ENCODE measurements at regions not wholly inside any gene's neighbourhood (a gene's known extent, or its start where the extent isn't known, plus 50 kb on each side); places are given as distances from the start of the nearest gene placed in this dataset.

GRCh38 chr1:157460381-157460780 lies 91.9 kb downstream of the FCRL5 start:
- H3K27me3 ChIP-seq (ENCODE audit: insufficient read depth, low read length) = no peaks in the 10 kb centered on the region
- H2BK12ac ChIP-seq (ENCODE audit: low read length) = no peak overlapping the region
- no peaks in the 10 kb centered on the region for H3K4me1 ChIP-seq (ENCODE audit: control insufficient read depth in 1 of 2, insufficient read depth in 2 of 2, low read length in 2 of 2)
- no peak overlapping the region for H2AK5ac ChIP-seq (ENCODE audit: low read length)
- H4K8ac ChIP-seq (ENCODE audit: low read depth, low read length) = no peak overlapping the region
- no peak overlapping the region for H3K4me3 ChIP-seq (ENCODE audit: low read depth, low read length)
- no peak overlapping the region for H3K23ac ChIP-seq (ENCODE audit: low read length)
- H3K18ac ChIP-seq (ENCODE audit: low read length) = no peak overlapping the region
- no peak overlapping the region for H4K12ac ChIP-seq (ENCODE audit: low read depth, low read length)
- no peak overlapping the region for H3K14ac ChIP-seq (ENCODE audit: low read length)
- no peak overlapping the region for H3K4me2 ChIP-seq (ENCODE audit: low read length)
- H4K91ac ChIP-seq (ENCODE audit: low read depth, low read length) = no peak overlapping the region
- no peak overlapping the region for H3K4ac ChIP-seq (ENCODE audit: low read depth, low read length)
- no peak overlapping the region for H3K9ac ChIP-seq (ENCODE audit: low read length)
- no peaks in the 10 kb centered on the region for H3K79me1 ChIP-seq (ENCODE audit: low read length)
- H3K9me3 ChIP-seq (ENCODE audit: insufficient read depth, low read depth, low read length) = no peaks in the 10 kb centered on the region
- no peaks in the 10 kb centered on the region for H3K36me3 ChIP-seq (ENCODE audit: control insufficient read depth in 1 of 2, insufficient read depth in 2 of 2, low read length in 2 of 2)
- no peak overlapping the region for H2AFZ ChIP-seq (ENCODE audit: insufficient read depth, low read length, poor library complexity)
- no peaks in the 10 kb centered on the region for H3K79me2 ChIP-seq (ENCODE audit: control insufficient read depth, insufficient read depth, low read length, poor library complexity)
- no CpG with 5 or more reads among the region's 1 CpG for WGBS (ENCODE audit: extremely low coverage, insufficient coverage, insufficient read length)
- no peak for DNase-seq
- H2BK5ac ChIP-seq (ENCODE audit: low read depth, low read length, poor library complexity) = no peak overlapping the region
- no peak overlapping the region for H3K27ac ChIP-seq (ENCODE audit: low read depth, low read length)
- no peak overlapping the region for H2BK120ac ChIP-seq (ENCODE audit: insufficient read depth, low read length, poor library complexity)

GRCh38 chr1:157457279-157457678 lies 95.0 kb downstream of the FCRL5 start:
- Histone ChIP-seq H3K23ac (ENCODE audit: low read length) (no peak overlapping the region), H2BK5ac (ENCODE audit: low read depth, low read length, poor library complexity) (no peak overlapping the region), H3K79me2 (ENCODE audit: control insufficient read depth, insufficient read depth, low read length, poor library complexity) (no peaks in the 10 kb centered on the region), H2BK12ac (ENCODE audit: low read length) (no peak overlapping the region), H3K36me3 (ENCODE audit: control insufficient read depth in 1 of 2, insufficient read depth in 2 of 2, low read length in 2 of 2) (no peaks in the 10 kb centered on the region), H3K9ac (ENCODE audit: low read length) (no peak overlapping the region), H2AFZ (ENCODE audit: insufficient read depth, low read length, poor library complexity) (no peak overlapping the region), H2BK120ac (ENCODE audit: insufficient read depth, low read length, poor library complexity) (no peak overlapping the region), H3K9me3 (ENCODE audit: insufficient read depth, low read depth, low read length) (peaks cover 2% of the 10 kb centered on the region), H3K4me2 (ENCODE audit: low read length) (no peak overlapping the region), H3K4me1 (ENCODE audit: control insufficient read depth in 1 of 2, insufficient read depth in 2 of 2, low read length in 2 of 2) (no peaks in the 10 kb centered on the region), H4K8ac (ENCODE audit: low read depth, low read length) (no peak overlapping the region), H3K27me3 (ENCODE audit: insufficient read depth, low read length) (no peaks in the 10 kb centered on the region), H3K18ac (ENCODE audit: low read length) (no peak overlapping the region), H3K14ac (ENCODE audit: low read length) (no peak overlapping the region), H2AK5ac (ENCODE audit: low read length) (no peak overlapping the region), H3K79me1 (ENCODE audit: low read length) (no peaks in the 10 kb centered on the region), H3K4me3 (ENCODE audit: low read depth, low read length) (no peak overlapping the region), H3K27ac (ENCODE audit: low read depth, low read length) (no peak overlapping the region), H4K12ac (ENCODE audit: low read depth, low read length) (no peak overlapping the region), H4K91ac (ENCODE audit: low read depth, low read length) (no peak overlapping the region), H3K4ac (ENCODE audit: low read depth, low read length) (no peak overlapping the region)
- no peak for DNase-seq
- no CpG with 5 or more reads among the region's 3 CpGs for WGBS (ENCODE audit: extremely low coverage, insufficient coverage, insufficient read length)

- Histone ChIP-seq H3K36me3 (ENCODE audit: control insufficient read depth in 1 of 2, insufficient read depth in 2 of 2, low read length in 2 of 2) (no peaks in the 10 kb centered on the region), H4K91ac (ENCODE audit: low read depth, low read length) (no peak overlapping the region), H2AFZ (ENCODE audit: insufficient read depth, low read length, poor library complexity) (no peak overlapping the region), H3K4ac (ENCODE audit: low read depth, low read length) (no peak overlapping the region), H3K4me1 (ENCODE audit: control insufficient read depth in 1 of 2, insufficient read depth in 2 of 2, low read length in 2 of 2) (no peaks in the 10 kb centered on the region), H3K27ac (ENCODE audit: low read depth, low read length) (no peak overlapping the region), H3K27me3 (ENCODE audit: insufficient read depth, low read length) (no peaks in the 10 kb centered on the region), H4K8ac (ENCODE audit: low read depth, low read length) (no peak overlapping the region), H4K12ac (ENCODE audit: low read depth, low read length) (no peak overlapping the region), H3K79me1 (ENCODE audit: low read length) (no peaks in the 10 kb centered on the region), H2BK5ac (ENCODE audit: low read depth, low read length, poor library complexity) (no peak overlapping the region), H3K14ac (ENCODE audit: low read length) (no peak overlapping the region), H3K23ac (ENCODE audit: low read length) (no peak overlapping the region), H2BK12ac (ENCODE audit: low read length) (no peak overlapping the region), H2BK120ac (ENCODE audit: insufficient read depth, low read length, poor library complexity) (no peak overlapping the region), H3K18ac (ENCODE audit: low read length) (no peak overlapping the region), H3K79me2 (ENCODE audit: control insufficient read depth, insufficient read depth, low read length, poor library complexity) (no peaks in the 10 kb centered on the region), H3K9ac (ENCODE audit: low read length) (no peak overlapping the region), H3K4me3 (ENCODE audit: low read depth, low read length) (no peak overlapping the region), H3K4me2 (ENCODE audit: low read length) (no peak overlapping the region), H2AK5ac (ENCODE audit: low read length) (no peak overlapping the region), H3K9me3 (ENCODE audit: insufficient read depth, low read depth, low read length) (peaks cover 2% of the 10 kb centered on the region)
- no CpG with 5 or more reads among the region's 1 CpG for WGBS (ENCODE audit: extremely low coverage, insufficient coverage, insufficient read length)
- no peak for DNase-seq
These were observed 97.0 kb downstream of the FCRL5 start for GRCh38 chr1:157455318-157455717.

- H2BK12ac ChIP-seq (ENCODE audit: low read length) = no peak overlapping the region
- H3K27ac ChIP-seq (ENCODE audit: low read depth, low read length) = no peak overlapping the region
- H3K4me1 ChIP-seq (ENCODE audit: control insufficient read depth in 1 of 2, insufficient read depth in 2 of 2, low read length in 2 of 2) = no peaks in the 10 kb centered on the region
- no peaks in the 10 kb centered on the region for H3K79me2 ChIP-seq (ENCODE audit: control insufficient read depth, insufficient read depth, low read length, poor library complexity)
- no peak overlapping the region for H3K14ac ChIP-seq (ENCODE audit: low read length)
- H3K79me1 ChIP-seq (ENCODE audit: low read length) = no peaks in the 10 kb centered on the region
- no peak overlapping the region for H3K18ac ChIP-seq (ENCODE audit: low read length)
- H4K8ac ChIP-seq (ENCODE audit: low read depth, low read length) = no peak overlapping the region
- no peaks in the 10 kb centered on the region for H3K27me3 ChIP-seq (ENCODE audit: insufficient read depth, low read length)
- peaks cover 2% of the 10 kb centered on the region for H3K9me3 ChIP-seq (ENCODE audit: insufficient read depth, low read depth, low read length)
- no peak overlapping the region for H2AFZ ChIP-seq (ENCODE audit: insufficient read depth, low read length, poor library complexity)
- no CpG with 5 or more reads among the region's 2 CpGs for WGBS (ENCODE audit: extremely low coverage, insufficient coverage, insufficient read length)
- no peak overlapping the region for H2BK5ac ChIP-seq (ENCODE audit: low read depth, low read length, poor library complexity)
- no peak overlapping the region for H3K23ac ChIP-seq (ENCODE audit: low read length)
- H4K91ac ChIP-seq (ENCODE audit: low read depth, low read length) = no peak overlapping the region
- no peak for DNase-seq
- H3K4ac ChIP-seq (ENCODE audit: low read depth, low read length) = no peak overlapping the region
- H2BK120ac ChIP-seq (ENCODE audit: insufficient read depth, low read length, poor library complexity) = no peak overlapping the region
- H4K12ac ChIP-seq (ENCODE audit: low read depth, low read length) = no peak overlapping the region
- H3K36me3 ChIP-seq (ENCODE audit: control insufficient read depth in 1 of 2, insufficient read depth in 2 of 2, low read length in 2 of 2) = no peaks in the 10 kb centered on the region
- H2AK5ac ChIP-seq (ENCODE audit: low read length) = no peak overlapping the region
- no peak overlapping the region for H3K9ac ChIP-seq (ENCODE audit: low read length)
- no peak overlapping the region for H3K4me2 ChIP-seq (ENCODE audit: low read length)
- no peak overlapping the region for H3K4me3 ChIP-seq (ENCODE audit: low read depth, low read length)
These were observed 102.2 kb downstream of the FCRL5 start for GRCh38 chr1:157450106-157450505.
